ENCODE measurements at regions not wholly inside any gene's neighbourhood (a gene's known extent, or its start where the extent isn't known, plus 50 kb on each side); places are given as distances from the start of the nearest gene placed in this dataset.

DNA sequence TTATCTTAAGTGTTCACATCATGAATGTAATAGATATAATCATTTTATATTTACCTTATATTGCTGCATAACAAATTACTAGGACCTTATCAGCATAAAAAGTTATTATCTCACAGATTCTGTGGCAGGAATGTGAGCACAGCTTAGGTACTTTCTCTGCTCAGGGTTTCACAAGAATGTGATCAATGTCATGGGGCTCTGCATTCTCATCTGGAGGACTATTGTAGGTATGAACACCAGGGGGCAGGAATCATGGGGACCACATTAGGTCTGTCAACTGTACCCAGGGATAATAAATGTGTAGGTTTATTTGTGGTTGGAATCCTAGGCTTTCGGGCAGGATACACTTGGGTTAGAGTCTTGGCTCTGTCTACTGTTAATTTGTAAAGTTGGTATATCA is 519.2 kb downstream of the ARAP2 start:
- no peak for ATAC-seq
- no peak for DNase-seq
- intact Hi-C loops (cut with micrococcal nuclease) = no loop called here

GRCh38 chr4:35730414-35730813 is 513.9 kb downstream of the ARAP2 start:
- intact Hi-C loops (cut with micrococcal nuclease) = no loop called here
- ATAC-seq = no peak
- DNase-seq = no peak

- no peak for DNase-seq
- ATAC-seq = no peak
- intact Hi-C loops (cut with micrococcal nuclease) = no loop called here
Measured at GRCh38 chr4:35734381-35735098, 509.8 kb downstream of the ARAP2 start.

DNA sequence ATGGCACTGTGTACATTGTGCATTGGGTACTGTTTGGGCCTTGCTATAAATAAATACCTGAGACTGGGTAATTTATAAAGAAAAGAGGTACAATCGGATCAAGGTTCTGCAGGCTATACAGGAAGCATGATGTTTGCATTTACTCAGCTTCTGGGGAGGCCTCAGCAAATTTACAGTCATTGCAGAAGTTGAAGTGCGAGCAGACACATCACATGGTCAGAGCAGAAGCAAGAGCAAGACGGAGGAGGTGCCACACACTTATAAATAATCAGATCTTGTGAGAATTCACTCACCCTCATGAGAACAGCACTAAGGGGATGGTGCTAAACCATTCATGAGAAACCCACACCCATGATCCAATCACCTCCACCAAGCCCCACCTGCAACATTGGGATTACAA is 505.0 kb downstream of the ARAP2 start:
- no peak for ATAC-seq
- no peak for DNase-seq
- intact Hi-C loops (cut with micrococcal nuclease) = no loop called here

GRCh38 chr4:35754047-35754446 is 490.3 kb downstream of the ARAP2 start:
- ATAC-seq (no peak), DNase-seq (no peak)
- intact Hi-C loops (cut with micrococcal nuclease) = no loop called here

GRCh38 chr4:35757836-35758235 is 486.5 kb downstream of the ARAP2 start:
- ATAC-seq = no peak
- intact Hi-C loops (cut with micrococcal nuclease) = no loop called here

GRCh38 chr4:35760807-35761206 is 483.5 kb downstream of the ARAP2 start:
- intact Hi-C loops (cut with micrococcal nuclease) = no loop called here
- ATAC-seq (no peak), DNase-seq (no peak)

More at GRCh38 chr4:35757836-35758235, 486.5 kb downstream of the ARAP2 start:
- DNase-seq = no peak

DNA sequence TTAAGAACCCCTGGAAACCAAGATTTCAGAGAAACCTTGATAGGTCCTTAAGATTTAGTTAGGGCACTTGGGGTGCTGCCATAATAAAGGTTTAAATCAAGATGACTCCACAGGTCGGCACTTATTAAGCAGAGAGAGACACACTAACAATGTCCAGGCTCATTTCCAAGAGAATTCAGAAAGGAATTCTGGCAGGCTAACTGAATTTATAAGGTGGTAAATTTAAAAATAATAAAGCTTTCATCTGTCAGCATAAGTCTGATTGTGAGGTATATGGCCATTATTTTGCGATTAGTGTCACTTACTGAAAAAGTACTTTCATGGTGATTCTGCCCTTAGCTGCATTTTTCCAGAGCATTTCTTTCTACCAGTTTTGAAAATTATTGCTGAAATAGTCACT is 472.7 kb downstream of the ARAP2 start:
- ATAC-seq (no peak), DNase-seq (no peak)
- intact Hi-C loops (cut with micrococcal nuclease) = no loop called here

- DNase-seq = no peak
- intact Hi-C loops (cut with micrococcal nuclease) = no loop called here
- ATAC-seq = no peak
Measured at GRCh38 chr4:35772291-35772690, 472.0 kb downstream of the ARAP2 start.

DNA sequence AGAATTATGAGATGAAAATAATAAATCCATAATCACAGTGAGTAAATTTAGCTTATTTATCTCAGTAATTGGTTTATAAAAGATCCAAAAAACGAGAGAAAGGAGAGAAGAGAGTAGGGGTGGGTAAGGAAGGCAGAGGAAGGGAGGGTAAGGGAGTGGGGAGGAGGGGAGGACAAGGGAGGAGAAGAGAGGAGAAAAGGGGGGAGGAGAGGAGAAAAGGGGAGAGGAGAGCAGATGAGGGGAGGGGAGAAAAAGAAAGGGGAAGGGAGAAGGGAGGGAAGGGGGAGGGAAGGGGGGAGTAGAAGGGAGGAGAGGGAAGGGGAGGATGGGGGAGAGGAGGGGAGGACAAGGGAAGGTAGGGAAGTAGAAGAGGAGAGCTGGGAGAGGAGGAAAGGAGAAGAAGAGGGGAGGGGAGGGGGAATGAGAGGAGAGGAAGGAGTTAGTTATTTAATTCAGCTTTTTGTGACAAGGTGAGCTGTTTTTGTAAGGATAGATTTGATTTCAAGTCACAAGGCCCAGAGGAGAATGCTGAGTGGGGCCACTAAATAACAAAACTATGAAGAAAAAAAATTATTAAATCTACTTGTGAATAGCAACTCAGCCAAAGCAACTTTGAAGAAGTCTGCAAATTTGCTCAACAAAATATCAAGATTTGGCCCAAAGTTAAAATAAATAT is 454.3 kb downstream of the ARAP2 start:
- no peak for ATAC-seq
- DNase-seq = no peak
- intact Hi-C loops (cut with micrococcal nuclease) = no loop called here

DNA sequence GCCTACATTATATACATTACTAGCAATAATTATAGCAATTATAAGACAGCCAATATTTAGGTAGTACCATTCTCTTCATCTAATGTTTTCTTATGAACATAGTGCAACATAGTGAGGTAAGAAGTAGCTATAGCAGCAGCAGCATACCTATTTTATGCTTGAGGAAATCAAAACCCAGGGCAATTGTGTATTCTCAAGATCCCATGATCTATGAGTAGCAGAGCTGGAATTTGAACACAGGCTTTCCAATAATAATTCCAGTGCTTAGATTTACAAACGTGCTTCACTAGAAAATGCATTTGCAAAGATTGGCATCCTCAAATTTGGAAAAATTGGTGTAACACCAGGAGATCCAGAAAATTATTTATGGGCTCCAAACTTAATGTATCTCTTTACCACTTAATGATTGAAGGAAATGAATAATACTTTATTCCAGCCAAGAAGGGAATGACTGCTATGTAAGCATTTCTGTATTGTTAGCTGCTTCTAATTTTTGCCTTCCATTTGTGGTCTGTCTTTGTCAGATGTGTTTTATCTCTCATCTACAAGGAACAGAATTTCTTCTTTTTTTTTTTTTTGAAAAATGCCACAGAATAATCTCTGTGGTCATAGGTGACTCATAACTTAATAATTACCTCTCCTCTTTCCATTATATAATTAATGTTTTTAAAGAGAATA is 451.1 kb downstream of the ARAP2 start:
- DNase-seq (no peak), ATAC-seq (no peak)
- intact Hi-C loops (cut with micrococcal nuclease) = no loop called here

DNA sequence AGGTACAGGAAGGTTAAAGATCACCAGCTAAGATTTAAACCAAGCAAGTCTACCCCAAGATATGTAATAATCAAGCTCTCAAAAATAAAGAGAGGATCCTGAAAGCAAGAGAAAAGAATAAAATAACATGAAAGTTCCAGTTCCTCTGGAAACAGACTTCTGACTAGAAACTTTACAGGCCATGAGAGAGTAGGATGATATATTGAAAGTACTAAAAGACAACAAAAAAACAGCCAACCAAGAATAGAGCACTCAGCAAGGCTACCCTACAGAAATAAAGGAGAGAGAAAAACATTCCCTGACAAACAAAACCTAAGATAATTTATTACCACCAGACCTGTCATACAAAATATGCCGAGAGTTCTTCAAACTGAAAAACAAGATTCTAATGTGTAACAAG is 450.5 kb downstream of the ARAP2 start:
- ATAC-seq = no peak
- DNase-seq = no peak
- intact Hi-C loops (cut with micrococcal nuclease) = no loop called here

DNA sequence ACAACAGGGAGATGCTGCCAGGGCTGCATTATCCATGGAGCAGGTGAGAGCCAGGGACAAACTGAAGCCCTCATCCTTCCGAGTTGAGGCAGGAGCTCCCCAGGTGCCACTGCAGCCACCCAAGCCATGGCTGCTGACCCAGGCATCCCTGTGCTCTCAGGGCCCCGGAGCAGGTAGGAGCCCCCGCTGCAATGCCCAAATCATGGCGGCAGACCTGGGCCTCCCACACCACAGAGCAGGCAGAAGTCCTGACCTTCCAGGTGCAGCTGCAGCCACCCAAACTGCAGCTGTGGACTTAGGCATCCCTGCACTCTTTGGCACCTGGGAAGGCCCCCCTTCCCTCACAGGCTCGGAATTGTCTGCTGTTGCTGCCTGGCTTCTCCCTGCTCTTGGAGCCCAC is 443.6 kb downstream of the ARAP2 start:
- no peak for DNase-seq
- intact Hi-C loops (cut with micrococcal nuclease) = no loop called here
- ATAC-seq = no peak

- ATAC-seq (no peak), DNase-seq (no peak)
- intact Hi-C loops (cut with micrococcal nuclease) = no loop called here
Measured at GRCh38 chr4:35802644-35803043, 441.7 kb downstream of the ARAP2 start.

GRCh38 chr4:35818520-35818919 is 425.8 kb downstream of the ARAP2 start:
- ATAC-seq = no peak
- intact Hi-C loops (cut with micrococcal nuclease) = no loop called here

GRCh38 chr4:35820003-35820402 is 424.3 kb downstream of the ARAP2 start:
- intact Hi-C loops (cut with micrococcal nuclease) = no loop called here
- no peak for DNase-seq
- no peak for ATAC-seq

More at GRCh38 chr4:35818520-35818919, 425.8 kb downstream of the ARAP2 start:
- DNase-seq = no peak

- intact Hi-C loops (cut with micrococcal nuclease) = no loop called here
- DNase-seq (no peak), ATAC-seq (no peak)
Measured at GRCh38 chr4:35824231-35824630, 420.1 kb downstream of the ARAP2 start.

GRCh38 chr4:35835893-35836292 is 408.4 kb downstream of the ARAP2 start:
- DNase-seq = no peak
- no peak for ATAC-seq
- intact Hi-C loops (cut with micrococcal nuclease) = no loop called here

DNA sequence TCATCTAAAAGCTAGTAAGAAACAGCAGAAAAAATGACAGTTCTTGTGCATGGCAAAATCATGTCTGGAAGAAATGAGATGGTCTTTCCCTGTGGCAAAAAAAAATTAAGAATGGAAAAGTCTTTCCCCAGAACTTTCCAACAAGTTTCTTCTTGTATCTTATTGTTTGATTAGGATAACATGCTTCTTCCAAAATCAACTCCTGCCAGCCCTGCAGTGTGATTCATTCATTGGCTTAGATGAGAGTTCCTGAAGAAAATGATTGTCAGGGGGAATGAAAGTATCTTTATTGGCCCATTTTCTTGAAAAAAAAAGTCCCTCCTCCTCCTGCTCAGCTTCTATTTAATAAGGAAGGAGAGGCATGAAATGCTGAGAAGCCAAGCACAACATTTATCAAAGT is 407.7 kb downstream of the ARAP2 start:
- DNase-seq (no peak), ATAC-seq (no peak)
- intact Hi-C loops (cut with micrococcal nuclease) = no loop called here

DNA sequence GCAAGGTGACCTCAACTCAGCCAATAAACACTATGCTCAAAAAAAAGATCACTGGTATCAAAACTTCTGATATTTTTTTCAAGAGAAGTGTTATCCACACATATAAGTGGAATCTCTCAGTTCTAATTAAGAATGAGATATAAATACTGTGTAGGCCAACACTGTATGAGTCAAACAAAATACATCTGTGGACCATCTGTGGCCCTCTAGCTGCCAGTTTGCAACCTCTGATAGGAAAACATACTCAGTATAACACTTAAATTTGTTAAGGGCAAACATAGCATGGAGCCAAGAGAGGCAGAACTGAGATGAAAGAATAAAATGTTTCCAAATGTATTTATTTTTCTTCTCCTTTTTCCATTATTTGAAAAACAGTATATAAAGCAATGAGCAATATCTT is 377.3 kb downstream of the ARAP2 start:
- ATAC-seq = no peak
- DNase-seq = no peak
- intact Hi-C loops (cut with micrococcal nuclease) = no loop called here

DNA sequence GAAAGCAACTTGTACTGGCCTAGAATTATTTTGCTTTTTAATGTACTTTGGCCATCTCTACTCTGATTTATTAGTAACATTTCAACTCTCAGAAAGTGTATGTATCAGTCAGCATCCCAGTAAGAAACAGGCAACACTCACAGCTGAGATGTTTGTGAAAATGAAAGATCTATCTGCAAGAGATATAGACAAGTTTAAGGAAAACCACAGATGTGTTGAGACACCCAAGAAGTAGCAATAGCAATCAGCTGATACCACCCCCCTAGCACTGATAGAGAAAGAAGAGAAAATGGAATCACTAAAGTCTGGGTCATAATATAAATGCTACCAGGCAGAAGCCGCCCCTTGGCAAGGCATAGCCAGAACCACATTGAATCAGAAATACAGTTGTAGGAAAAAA is 372.0 kb downstream of the ARAP2 start:
- ATAC-seq (no peak), DNase-seq (no peak)
- intact Hi-C loops (cut with micrococcal nuclease) = no loop called here

All from left ventricle myocardium superior (tissue), 1 donor.